Upper lobe of left lung (tissue), 6 donors: ENCODE measurements at regions not wholly inside any gene's neighbourhood (a gene's known extent, or its start where the extent isn't known, plus 50 kb on each side); places are given as distances from the start of the nearest gene placed in this dataset.

Experiments used
- ATAC-seq, 2 donors: fragments of 200-7000 bp; cut with Tn5 transposase; one replicate each; pipeline ENCODE4 v1.9.1; 2022; ENCODE audit warnings: mild to moderate bottlenecking in 2 of 2, moderate library complexity in 2 of 2; ENCODE audit not compliant: low FRiP score in 2 of 2
- DNase-seq, 2 donors: peaks; one replicate each; pipeline ENCODE4 v3.0.0-alpha.2; 2019 to 2020
- H3K27ac ChIP-seq, 4 donors: fragments of 200-600 bp; sonication (generic); one replicate each; pipeline ENCODE4 v1.5.1; 2016 to 2019
- H3K27me3 ChIP-seq, 4 donors: fragments of 200-600 bp; sonication (generic); one replicate each; pipeline ENCODE4 v1.5.1; 2017 to 2019
- H3K36me3 ChIP-seq, 4 donors: fragments of 200-600 bp; sonication (generic); one replicate each; pipeline ENCODE4 v1.5.1; 2016 to 2019
- H3K4me1 ChIP-seq, 4 donors: fragments of 200-600 bp; sonication (generic); one replicate each; pipeline ENCODE4 v1.5.1; 2018 to 2019
- H3K4me3 ChIP-seq, 4 donors: fragments of 200-600 bp; sonication (generic); one replicate each; pipeline ENCODE4 v1.5.1; 2017 to 2019; ENCODE audit warnings: mild to moderate bottlenecking in 2 of 4, moderate library complexity in 1 of 4
- H3K9me3 ChIP-seq, 4 donors: fragments of 200-600 bp; sonication (generic); one replicate each; pipeline ENCODE4 v1.5.1; 2018 to 2019
- EP300 ChIP-seq, 4 donors: sonication (generic); formaldehyde crosslinking; IDR thresholded peaks; one replicate each; pipeline ENCODE4 v1.5.1; 2017; ENCODE audit warnings: antibody characterized with exemption in 4 of 4, control low read depth in 2 of 4
- POLR2A ChIP-seq, 4 donors: fragments of 450-650 bp; IDR thresholded peaks; one replicate each; pipeline ENCODE4 v1.5.1; 2016 to 2017; ENCODE audit warnings: antibody characterized with exemption in 4 of 4, mild to moderate bottlenecking in 2 of 4
- POLR2AphosphoS5 ChIP-seq, 2 donors: sonication (generic); formaldehyde crosslinking; IDR thresholded peaks; one replicate each; pipeline ENCODE4 v1.5.1; 2017; ENCODE audit warnings: antibody characterized with exemption in 2 of 2
- WGBS, 2 donors: methylation state at CpG; one replicate each; pipeline ENCODE4 v1.1.5; 2017 to 2018; 5-methylcytosine and 5-hydroxymethylcytosine counted together
- TF ChIP-seq, protein P1 (sequence below), 6 experiments: fragments of 450-650 bp in 4 of 6; fragments of 200-600 bp in 2 of 6; sonication (generic) in 2 of 6; IDR thresholded peaks; one replicate each; pipeline ENCODE4 v1.5.1; 2016 to 2019; ENCODE audit warnings: antibody characterized with exemption in 6 of 6
- donor health status: DM: no; HTN: no; CAD: no; lungs with moderate emphysema.
- donor health status: DM: no; HTN: yes; CAD: no; lungs with severe emphysema.

GRCh38 chr10:64101606-64102263 lies 580.5 kb downstream of the REEP3 start:
- ATAC-seq (peak in 1 of 2 donors; percentile 24), DNase-seq (no peak)
- TF ChIP-seq, protein P1, sequence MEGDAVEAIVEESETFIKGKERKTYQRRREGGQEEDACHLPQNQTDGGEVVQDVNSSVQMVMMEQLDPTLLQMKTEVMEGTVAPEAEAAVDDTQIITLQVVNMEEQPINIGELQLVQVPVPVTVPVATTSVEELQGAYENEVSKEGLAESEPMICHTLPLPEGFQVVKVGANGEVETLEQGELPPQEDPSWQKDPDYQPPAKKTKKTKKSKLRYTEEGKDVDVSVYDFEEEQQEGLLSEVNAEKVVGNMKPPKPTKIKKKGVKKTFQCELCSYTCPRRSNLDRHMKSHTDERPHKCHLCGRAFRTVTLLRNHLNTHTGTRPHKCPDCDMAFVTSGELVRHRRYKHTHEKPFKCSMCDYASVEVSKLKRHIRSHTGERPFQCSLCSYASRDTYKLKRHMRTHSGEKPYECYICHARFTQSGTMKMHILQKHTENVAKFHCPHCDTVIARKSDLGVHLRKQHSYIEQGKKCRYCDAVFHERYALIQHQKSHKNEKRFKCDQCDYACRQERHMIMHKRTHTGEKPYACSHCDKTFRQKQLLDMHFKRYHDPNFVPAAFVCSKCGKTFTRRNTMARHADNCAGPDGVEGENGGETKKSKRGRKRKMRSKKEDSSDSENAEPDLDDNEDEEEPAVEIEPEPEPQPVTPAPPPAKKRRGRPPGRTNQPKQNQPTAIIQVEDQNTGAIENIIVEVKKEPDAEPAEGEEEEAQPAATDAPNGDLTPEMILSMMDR (IDR thresholded peaks at IDR 0.05), result no peak
- no peak for TF ChIP-seq POLR2A (IDR thresholded peaks at IDR 0.05)
- TF ChIP-seq POLR2AphosphoS5 (IDR thresholded peaks at IDR 0.05), result no peak
- no peak for TF ChIP-seq EP300 (IDR thresholded peaks at IDR 0.05)
- Histone ChIP-seq H3K4me1 (no peaks in the 10 kb centered on the region), H3K9me3 (no peaks in the 10 kb centered on the region), H3K4me3 (no peak overlapping the region), H3K27ac (no peak overlapping the region), H3K27me3 (no peaks in the 10 kb centered on the region), H3K36me3 (no peaks in the 10 kb centered on the region)
- 53 to 63% methylated on average over 3 of the region's 3 CpGs for WGBS, 2 donors

- Histone ChIP-seq H3K36me3 (no peaks in the 10 kb centered on the region), H3K9me3 (no peaks in the 10 kb centered on the region), H3K4me1 (no peaks in the 10 kb centered on the region), H3K4me3 (no peak overlapping the region), H3K27me3 (no peaks in the 10 kb centered on the region), H3K27ac (no peak overlapping the region)
- WGBS, 2 donors, result 94 to 96% methylated on average over 1 of the region's 1 CpG
- ATAC-seq, result no peak
- TF ChIP-seq POLR2AphosphoS5 (IDR thresholded peaks at IDR 0.05), result no peak
- TF ChIP-seq POLR2A (IDR thresholded peaks at IDR 0.05), result no peak
- TF ChIP-seq, protein P1 (IDR thresholded peaks at IDR 0.05), result no peak
- TF ChIP-seq EP300 (IDR thresholded peaks at IDR 0.05), result no peak
- DNase-seq, result no peak
Observed at GRCh38 chr10:64102264-64102633, 581.0 kb downstream of the REEP3 start.

DNA sequence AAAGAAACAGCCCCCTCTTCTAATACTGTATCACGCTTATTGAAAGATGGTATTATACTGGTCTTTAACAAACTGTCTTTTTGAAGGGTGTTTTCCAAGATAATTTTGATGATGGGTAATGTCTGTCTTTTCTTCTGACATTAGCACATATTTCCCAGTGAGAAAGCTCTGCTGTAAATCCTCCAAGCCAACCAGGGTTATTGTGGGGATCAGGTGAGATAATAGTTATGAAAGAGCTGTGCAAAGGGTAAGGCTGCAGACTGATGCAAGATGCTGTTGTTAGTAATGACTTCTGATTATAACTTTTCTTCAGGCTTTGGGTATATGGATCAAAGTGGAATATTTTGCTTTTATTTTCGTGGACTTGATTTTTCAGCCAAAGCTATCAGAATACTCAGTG lies 581.7 kb downstream of the REEP3 start:
- 74 to 92% methylated on average over 2 of the region's 2 CpGs for WGBS, 2 donors
- DNase-seq (no peak), ATAC-seq (no peak)
- Histone ChIP-seq H3K27me3 (no peaks in the 10 kb centered on the region), H3K9me3 (no peaks in the 10 kb centered on the region), H3K27ac (no peak overlapping the region), H3K4me1 (no peaks in the 10 kb centered on the region), H3K36me3 (no peaks in the 10 kb centered on the region), H3K4me3 (no peak overlapping the region)
- TF ChIP-seq, protein P1 (IDR thresholded peaks at IDR 0.05), result no peak
- TF ChIP-seq EP300 (IDR thresholded peaks at IDR 0.05), result no peak
- no peak for TF ChIP-seq POLR2A (IDR thresholded peaks at IDR 0.05)
- TF ChIP-seq POLR2AphosphoS5 (IDR thresholded peaks at IDR 0.05), result no peak

- Histone ChIP-seq H3K27ac (no peak overlapping the region), H3K27me3 (no peaks in the 10 kb centered on the region), H3K9me3 (no peaks in the 10 kb centered on the region), H3K4me3 (no peak overlapping the region), H3K36me3 (no peaks in the 10 kb centered on the region), H3K4me1 (no peaks in the 10 kb centered on the region)
- DNase-seq (no peak), ATAC-seq (no peak)
- WGBS, 2 donors, result 70 to 75% methylated on average over 6 of the region's 6 CpGs
- TF ChIP-seq POLR2AphosphoS5 (IDR thresholded peaks at IDR 0.05) (no peak), EP300 (IDR thresholded peaks at IDR 0.05) (no peak), POLR2A (IDR thresholded peaks at IDR 0.05) (no peak)
- TF ChIP-seq, protein P1 (IDR thresholded peaks at IDR 0.05), result no peak
Observed at GRCh38 chr10:64103750-64104470, 582.7 kb downstream of the REEP3 start.
